DMS 273 treated with DMSO at 0.1 percent for 48 hours (cell line): ENCODE measurements at regions not wholly inside any gene's neighbourhood (a gene's known extent, or its start where the extent isn't known, plus 50 kb on each side); places are given as distances from the start of the nearest gene placed in this dataset.

Source experiments
- DNase-seq: peaks from one replicate; lab custom pipeline; 2025; lab: John Stamatoyannopoulos, UW

DNA sequence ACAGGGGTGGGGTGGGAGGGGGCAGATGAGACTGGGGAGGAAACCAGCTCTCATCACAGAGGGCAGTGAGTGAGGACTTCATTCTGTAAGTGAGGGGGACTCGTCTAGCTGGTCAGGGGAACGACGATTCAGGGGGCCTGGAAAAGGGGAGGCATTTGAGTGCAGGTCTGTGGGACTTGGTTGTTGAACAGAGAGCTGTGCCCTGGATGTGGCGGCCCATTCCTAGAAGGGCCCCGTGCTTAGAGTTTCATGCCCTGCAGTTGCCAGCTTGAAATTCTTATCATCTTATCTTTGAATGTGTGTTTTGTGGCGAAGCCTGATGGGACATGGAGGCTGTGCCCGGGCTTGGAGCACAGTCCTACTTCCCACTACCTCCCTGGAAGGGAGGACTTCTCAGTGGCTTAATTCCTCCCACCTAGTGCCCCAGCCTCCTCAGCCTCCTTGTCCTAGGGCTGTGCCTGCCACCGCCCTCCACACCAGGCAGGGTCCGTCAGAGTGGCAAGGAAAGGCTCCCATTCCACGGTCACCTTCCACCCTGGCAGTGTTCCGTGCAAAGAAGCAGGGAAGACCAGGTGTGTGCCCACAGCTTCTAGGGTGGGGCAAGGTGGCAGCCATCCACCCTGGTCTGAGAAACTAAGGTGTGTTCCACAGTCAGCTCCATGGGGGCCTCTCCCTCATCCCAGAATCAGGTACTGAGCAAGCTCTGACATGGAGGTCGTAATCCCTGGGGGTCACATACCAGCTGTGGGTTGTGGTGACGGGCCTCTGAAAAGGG, 59.7 kb upstream of the LMO1 start:
- DNase-seq: no peak

DNA sequence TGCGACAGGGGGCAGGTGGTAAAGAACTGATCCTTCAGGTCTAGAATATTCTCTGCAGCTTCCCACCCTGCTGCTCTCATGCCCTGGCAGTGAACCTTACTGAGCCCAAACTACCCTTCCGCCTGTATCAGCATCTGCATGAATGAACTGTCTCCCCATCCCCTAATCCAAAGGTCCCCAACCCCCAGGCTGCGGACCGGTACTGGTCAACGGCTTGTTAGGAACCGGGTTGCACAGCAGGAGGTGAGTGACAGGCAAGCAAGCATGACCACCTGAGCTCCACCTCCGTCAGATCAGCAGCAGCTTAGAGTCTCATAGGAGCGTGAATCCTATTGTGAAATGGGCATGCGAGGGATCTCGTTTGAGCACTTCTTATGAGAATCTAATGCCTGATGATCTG, 58.2 kb upstream of the LMO1 start:
- no peak for DNase-seq

DNA sequence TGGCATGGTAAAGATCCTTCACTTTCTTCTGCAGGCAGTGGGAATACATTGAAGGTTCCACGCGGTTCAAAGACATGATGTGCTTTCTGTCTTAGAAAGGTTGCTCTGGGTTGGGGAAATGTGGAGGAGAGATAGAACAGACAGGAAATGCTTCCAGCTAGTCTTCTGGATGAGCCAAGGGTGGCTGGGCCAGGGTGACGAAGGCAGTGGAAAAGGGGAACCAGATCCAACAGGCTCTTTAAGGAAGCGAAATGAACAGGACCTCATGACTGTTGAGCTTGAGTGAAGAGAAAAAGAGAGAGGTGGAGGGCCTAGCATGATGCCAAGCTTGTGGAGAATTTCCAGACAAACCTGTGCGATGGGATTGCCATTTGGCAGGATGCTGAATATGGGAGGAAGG, 56.4 kb upstream of the LMO1 start:
- no peak for DNase-seq

DNA sequence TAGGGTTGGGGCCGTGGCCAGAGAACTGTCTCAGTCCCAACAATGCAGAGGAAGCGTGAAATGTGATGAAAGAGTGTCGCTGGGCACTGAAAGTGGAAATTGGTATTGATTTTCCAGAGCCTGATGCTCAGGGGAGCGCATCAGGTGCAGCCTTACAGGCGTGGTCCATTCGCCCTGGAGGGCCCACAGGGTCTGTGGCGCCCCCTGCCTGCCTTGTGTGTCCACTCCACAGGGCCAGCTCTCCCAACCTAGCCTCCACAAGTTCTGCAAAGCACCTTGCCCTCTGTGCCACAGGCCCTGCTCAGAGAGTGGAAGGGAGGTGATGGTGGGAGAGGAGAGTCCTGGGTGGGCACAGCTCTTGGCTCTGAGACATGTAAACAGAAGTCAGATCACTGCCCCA, 54.9 kb upstream of the LMO1 start:
- DNase-seq: no peak

DNA sequence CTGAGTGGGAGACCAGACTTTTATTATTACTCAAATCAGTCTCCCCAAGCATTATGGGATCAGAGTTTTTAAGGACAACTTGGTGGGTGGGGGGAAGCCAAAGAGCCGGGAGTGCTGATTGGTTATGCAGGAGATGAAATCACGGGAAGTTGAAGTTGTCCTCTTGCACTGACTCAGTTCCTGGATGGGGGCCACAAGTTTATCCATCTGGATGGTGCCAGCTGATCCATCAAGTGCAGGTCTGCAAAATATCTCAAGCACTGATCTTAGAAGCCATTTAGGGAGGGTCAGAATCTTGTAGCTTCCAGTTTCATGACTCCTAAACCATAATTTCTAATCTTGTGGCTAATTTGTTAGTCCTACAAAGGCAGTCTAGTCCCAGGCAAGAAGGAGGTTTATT, 53.5 kb upstream of the LMO1 start:
- no peak for DNase-seq

DNA sequence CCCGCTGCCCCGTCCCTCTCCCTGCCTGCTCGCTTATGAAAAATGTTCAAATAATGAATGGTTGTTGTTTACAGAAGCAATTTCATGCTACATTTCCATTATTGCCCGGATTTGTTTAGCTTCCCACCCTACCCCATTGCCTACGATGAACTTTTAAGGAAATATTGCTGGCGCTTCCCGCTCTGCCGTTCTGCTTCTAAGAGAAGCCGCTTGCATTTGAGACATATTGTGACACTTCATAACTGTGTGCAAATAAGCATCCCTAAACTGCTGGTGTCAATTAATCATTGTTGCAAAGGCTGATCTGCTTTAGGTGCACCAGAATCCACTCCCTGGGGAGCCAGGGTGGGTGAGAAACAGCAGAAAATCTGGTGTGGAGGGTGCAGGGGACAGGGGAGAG, 52.3 kb upstream of the LMO1 start:
- no peak for DNase-seq

DNA sequence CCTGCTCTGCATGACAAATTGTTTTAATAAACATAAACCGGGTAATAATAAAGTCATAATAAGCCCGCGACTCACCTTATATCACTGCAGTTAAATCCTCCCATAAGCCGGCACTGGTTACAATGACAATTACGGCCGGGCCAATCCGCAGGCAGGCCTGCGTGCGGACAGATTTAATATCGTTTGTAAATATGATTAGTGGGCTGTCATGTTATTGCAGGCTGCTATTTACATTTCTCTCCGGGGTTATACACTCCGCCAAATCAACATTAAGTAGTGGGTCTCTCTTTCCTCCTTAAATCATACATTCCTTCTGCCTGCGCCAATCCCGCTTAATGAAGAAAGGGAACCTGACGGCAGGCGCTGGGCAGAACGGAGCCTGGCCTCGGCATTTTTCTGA, 51.8 kb upstream of the LMO1 start:
- no peak for DNase-seq

DNA sequence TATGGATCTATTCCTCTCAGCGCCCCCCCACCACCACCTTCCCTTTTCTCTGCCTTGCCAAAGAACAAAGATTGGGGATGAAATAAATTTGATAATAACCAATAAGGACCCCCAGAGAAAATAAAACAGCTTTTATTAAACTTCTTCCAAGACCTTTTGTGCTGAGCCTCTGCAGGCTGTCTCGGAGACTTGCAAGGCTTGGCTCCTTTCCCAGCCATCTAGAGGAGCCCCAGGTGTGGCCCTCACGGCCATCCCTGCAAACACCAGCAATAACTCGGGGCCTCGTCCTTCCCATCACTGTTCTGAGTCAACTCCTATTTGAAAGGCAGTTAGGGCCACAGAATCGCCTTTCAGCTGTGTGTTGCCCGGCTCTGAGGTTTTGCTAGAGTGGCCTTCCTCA, 51.2 kb upstream of the LMO1 start:
- DNase-seq: no peak

DNA sequence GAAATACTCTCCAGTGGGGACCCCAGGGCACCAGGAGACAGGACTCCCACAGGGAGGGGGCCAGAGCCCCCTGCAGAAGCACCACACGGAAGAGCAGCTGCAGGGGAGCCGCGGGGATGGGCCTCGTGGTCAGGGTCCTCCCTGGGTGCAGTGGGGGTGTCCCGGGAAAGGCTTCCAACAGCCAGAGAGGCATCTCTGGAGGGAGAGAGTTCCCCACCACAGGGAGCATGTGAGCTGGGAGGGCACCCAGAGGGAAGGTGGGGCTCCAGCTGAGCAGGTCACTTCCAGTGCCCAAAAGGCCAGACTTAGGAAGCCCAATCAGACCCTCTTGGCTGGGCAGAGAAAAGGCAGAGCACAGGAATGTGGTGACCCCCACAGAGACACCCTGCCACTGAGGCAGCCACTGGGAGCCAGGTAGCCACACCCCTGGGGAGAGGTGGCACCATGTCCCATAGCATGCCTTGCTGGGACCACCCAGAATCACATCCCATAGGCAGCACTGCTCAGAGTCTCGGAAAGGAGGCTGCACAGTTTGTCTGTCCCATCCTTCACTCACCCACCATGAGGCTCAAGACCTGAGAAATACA, 49.9 kb upstream of the LMO1 start:
- DNase-seq: no peak
